UCSD-AML1 (cell line): ENCODE measurements at regions not wholly inside any gene's neighbourhood (a gene's known extent, or its start where the extent isn't known, plus 50 kb on each side); places are given as distances from the start of the nearest gene placed in this dataset.

Experiments
- DNase-seq: peaks from one replicate; lab custom pipeline; 2025; ENCODE audit not compliant: unreplicated experiment; lab: John Stamatoyannopoulos, UW

DNA sequence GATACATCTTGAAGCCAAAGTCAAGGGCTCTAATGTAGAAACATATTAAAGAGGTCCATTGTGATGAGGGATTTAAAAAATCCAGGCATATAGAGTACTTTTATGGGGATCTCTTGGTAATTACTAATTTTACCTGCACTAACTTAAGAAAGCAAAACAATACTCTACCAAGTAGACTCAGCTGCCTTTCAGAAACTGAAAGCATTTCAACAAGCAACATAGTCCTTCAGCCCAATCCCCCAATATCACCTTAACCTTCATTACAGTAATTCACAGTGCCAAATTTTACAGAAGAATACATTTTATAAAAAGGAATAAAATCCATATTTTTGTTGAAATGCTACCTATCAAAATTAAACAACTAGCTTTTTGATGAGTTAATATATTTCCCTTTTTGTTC lies 422.9 kb downstream of the DTHD1 start:
- DNase-seq, result no peak

DNA sequence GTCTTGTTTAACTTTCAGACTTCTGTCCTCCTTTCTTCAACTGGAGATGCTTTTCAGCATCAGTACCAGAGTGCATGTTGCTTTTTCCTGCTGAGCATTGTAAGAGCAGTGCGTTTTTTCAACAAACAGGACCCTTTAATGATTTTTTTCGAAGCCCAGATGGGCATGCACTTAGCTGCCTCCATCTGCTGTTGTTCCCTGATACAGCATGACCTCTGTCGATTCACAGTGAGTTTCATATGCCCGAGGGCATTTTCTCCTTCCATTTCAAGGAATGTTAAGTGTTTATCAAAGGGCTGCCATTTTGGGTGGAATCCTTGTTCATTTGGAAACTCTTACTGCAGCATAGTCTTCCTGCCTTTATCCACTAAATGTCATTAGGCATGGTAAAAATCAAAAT lies 428.6 kb downstream of the DTHD1 start:
- no peak for DNase-seq

DNA sequence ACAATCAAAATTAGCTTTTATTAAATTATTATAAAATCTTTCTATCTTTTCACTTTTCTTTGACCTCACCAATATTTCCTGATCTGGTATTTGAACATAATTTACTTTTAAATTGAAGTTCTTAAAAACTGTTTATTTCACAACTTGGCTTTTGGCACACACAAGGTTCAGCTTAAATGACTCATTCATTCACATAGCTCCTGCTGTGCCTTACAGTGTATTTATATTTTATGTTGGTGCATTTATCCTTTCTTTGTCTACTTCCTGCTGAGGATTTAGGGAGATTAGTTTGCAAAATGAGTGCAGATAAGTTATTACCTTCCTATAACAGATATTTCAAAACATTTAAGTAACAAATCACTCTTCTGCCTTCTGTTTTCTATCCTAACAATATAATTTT lies 430.6 kb downstream of the DTHD1 start:
- DNase-seq, result no peak

DNA sequence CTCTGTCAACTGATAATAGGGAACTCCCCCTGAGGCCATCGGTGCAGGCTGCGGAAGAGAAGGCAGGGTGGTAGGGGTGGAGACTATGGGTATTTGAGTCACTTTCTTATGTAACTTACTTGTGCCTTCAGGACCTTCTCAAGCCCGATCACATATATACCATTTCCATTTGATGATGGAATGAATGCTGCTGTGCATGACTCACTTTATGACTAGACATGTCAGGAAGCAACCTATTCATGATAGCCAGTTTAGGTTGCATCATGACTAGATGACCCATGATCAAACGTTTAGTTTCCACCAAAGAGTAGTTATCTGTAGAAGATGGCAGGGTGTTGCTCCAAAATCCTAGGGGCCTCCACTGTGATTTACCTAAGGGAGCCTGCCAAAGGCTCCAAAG lies 435.5 kb downstream of the DTHD1 start:
- DNase-seq, result no peak

- no peak for DNase-seq
Observed at GRCh38 chr4:36719425-36719824, 438.0 kb downstream of the DTHD1 start.

DNA sequence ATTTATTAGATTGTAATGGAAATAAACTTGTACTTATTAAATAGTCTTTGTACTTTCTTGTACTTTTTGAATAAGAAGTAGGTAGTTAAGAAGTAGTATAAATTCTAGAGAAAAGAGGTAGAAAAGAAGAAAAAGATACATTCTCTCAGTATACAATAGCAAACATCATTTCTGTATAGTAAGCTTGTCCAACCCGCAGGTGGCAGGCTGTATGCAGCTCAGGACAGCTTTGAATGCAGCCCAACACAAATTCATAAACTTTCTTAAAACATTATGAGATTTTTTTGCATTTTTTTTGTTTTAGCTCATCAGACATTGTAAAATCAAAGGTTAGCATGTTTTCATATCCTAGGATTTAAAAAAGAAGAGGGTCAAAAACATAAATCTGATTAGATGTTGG lies 441.6 kb downstream of the DTHD1 start:
- no peak for DNase-seq

DNA sequence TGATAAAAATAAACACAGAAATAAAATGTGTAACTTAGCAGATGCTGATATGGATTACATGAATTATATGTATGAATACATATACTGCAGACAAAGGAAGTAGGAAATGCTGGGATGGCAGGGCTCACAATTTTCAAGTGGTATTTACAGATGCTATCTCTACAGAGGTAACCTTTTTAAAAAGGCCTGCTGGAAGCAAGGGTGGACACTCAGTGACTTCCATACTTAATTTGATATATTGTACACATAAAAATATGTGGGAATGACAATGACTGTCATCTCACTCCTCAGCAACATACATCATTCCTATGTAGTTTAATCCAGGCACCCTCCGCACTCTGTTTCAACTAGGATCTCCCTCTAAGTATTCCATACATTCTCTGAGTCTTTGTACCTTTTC lies 452.9 kb downstream of the DTHD1 start:
- no peak for DNase-seq

DNA sequence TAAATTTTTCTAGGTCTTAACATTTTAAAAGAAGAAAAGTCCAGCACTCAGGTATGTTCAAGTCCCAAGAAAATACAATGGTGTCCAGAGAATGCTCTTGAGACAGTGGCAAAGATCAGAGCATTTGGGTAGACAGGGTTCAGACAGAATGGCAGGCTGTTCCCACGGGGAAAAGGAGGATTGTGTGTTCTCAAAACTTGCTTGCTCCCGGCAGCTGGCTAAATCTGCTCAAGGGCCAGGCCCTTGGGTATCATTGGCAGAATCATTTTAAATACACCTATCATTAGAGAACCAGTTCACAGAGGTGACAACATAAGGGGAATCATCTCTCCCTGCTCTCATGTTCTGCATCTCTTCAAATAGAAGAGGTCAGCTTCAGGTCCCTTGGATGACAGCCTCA lies 456.3 kb downstream of the DTHD1 start:
- DNase-seq, result no peak

GRCh38 chr4:36740796-36741310 lies 459.4 kb downstream of the DTHD1 start:
- no peak for DNase-seq

DNA sequence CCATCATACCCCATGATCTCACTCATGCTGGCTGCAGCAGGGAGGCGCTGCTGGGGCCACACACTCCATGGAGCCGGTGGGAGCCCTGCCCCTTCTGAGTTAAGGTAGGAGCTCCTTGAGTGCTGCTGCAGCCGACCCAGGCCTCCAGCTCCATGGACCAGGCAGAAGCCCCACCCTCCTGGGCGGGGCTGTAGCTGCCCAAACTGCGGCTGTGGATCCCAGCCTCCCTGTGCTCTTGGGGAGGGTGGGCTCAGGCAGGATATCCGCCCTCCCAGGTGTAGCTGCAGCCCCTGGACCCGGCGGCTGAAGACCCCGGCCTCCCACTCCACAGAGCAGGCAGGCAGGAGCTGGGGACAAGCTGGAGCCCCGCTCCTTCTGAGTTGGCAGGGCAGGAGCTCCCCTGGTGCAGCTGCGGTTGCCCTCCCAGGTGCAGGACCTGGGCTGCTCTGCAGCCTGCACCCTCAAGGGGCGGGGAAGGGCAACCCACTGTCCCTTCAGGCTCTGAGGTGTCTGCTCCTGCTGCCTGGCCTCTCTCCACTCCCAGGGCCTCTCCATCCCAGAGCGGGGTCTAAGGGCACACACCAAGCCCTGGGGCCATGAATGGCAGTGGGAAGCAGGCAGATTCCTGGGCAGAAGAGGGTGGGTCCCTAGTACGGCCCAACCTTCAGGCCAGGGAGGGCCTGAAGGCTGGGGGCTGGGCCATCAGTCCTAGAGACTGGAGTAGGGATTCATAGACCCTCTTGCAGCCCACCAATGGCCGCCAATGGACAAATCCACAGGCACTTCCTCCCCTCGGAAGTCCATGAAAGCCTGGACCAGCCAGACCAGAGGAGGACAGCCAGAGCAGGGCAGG lies 466.1 kb downstream of the DTHD1 start:
- DNase-seq, result no peak

GRCh38 chr4:36753048-36753447 lies 471.6 kb downstream of the DTHD1 start:
- no peak for DNase-seq

DNA sequence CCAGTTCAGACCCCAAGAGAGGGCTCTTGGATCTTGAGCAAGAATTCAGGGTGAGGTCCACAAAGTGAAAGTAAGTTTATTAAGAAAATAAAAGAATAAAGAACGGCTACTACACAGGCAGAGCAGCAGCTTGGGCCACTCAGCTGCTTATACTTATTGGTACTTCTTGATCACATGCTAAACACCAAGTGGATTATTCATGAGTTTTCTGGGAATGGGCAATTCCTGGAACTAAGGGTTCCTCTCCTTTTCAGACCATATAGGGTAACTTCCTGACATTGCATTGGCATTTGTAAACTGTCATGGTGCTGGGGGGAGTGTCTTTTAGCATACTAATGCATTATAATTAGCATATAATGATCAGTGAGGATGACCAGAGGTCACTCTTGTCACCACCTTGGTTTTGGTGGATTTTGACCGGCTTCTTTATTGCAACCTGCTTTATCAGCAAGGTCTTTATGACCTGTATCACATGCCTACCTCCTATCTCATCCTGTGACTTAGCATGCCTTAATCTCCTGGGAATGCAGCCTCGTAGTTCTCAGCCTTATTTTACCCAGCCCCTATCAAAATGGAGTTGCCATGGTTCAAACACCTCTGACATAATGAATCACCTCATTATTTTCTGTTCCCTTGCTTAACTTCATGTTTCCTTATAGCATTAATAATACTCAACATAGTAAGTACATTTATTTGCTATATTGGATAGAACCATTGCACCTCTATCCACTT lies 476.3 kb downstream of the DTHD1 start:
- DNase-seq, result no peak

GRCh38 chr4:36758312-36759178 lies 477.1 kb downstream of the DTHD1 start:
- DNase-seq, result no peak

GRCh38 chr4:36761607-36762006 lies 480.2 kb downstream of the DTHD1 start:
- DNase-seq, result no peak

DNA sequence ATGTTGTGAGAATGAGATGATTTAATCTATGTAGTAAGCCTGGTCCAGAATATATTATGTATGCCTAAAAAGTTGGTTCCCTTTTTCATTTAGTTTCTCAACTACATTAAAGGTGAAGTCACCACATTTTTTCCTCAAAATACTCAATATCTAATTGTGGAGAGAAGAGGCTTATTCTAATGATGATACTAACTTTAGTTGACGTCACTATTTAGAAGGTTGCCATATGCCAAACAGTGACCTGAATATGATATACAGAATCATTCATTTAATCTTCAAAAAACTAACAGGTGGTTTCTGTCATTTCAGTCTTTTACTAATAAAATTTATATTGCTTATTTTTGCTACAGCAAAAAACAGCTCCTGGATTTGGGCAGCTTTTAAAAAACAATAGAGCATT lies 480.7 kb upstream of the NWD2 start:
- DNase-seq, result no peak

GRCh38 chr4:36767596-36767995 lies 476.9 kb upstream of the NWD2 start:
- DNase-seq, result no peak

DNA sequence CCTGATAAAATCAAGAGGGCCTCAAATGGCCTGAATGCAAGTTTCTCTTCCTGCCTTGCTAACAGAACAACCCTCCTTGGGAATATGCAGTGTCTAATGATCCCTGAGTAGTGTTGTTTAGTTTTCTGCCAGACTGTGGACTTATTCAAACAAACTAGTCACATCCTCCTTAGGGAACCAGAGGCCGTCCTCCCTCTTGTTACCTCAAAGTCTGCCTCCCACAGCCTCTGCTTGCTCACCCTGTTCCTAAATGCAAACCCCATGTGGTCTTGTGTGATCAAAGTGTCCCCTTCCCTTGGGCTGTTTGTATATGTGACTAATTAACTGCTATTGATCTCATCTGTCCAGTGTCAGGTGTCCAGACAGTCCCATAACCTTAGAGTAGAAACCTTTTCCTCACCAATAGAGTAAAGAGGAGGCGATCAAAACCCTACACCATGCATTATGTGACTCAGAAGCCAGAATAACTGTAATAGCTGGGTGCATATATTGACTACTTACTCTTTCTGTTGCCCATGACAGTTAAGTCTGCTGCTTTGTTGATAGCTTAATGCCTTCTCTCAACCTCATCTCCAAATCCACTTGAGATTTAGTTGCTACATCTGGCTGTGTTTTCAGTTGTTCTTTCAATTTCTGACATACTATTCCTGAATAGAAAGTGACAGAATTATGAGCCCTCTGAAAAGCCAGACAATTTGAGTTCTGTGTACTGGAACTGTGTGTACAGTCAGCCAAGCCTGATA lies 473.0 kb upstream of the NWD2 start:
- no peak for DNase-seq

GRCh38 chr4:36772154-36772516 lies 472.4 kb upstream of the NWD2 start:
- DNase-seq, result no peak

DNA sequence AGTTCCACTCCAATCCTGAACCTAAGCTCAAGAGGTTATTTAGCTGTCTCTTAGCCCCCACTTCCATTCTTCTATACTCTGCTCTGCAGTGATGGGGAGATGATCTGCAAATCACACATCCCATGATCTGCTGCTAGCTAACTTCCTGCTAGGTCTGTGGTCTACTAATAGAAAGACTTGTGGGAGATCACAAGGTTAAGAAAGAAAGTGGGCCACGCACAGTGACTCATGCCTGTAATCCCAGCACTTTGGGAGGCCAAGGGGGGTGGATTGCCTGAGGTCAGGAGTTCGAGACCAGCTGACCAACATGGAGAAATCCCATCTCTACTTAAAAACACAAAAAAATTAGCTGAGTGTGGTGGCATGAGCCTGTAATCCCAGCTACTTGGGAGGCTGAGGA lies 471.1 kb upstream of the NWD2 start:
- no peak for DNase-seq

GRCh38 chr4:36775544-36775943 lies 469.0 kb upstream of the NWD2 start:
- no peak for DNase-seq

DNA sequence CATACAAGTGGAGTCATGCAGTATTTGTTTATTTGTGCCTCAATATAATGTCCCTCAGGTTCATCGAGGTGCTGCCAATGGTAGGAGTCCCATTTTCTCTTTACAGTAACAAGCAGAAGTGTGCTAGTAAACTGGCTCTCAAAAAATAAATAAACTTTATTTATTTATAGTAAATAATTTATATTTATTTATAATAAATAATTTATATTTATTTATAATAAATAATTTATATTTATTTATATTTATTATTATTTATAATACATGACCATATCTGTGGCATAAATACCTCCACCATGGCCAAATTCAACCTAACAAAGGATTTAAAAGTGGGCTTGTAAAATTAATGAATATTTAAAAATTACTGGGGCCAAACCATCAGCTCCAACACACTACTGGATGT lies 464.9 kb upstream of the NWD2 start:
- DNase-seq, result no peak
